ENCODE measurements at regions not wholly inside any gene's neighbourhood (a gene's known extent, or its start where the extent isn't known, plus 50 kb on each side); places are given as distances from the start of the nearest gene placed in this dataset.

DNA sequence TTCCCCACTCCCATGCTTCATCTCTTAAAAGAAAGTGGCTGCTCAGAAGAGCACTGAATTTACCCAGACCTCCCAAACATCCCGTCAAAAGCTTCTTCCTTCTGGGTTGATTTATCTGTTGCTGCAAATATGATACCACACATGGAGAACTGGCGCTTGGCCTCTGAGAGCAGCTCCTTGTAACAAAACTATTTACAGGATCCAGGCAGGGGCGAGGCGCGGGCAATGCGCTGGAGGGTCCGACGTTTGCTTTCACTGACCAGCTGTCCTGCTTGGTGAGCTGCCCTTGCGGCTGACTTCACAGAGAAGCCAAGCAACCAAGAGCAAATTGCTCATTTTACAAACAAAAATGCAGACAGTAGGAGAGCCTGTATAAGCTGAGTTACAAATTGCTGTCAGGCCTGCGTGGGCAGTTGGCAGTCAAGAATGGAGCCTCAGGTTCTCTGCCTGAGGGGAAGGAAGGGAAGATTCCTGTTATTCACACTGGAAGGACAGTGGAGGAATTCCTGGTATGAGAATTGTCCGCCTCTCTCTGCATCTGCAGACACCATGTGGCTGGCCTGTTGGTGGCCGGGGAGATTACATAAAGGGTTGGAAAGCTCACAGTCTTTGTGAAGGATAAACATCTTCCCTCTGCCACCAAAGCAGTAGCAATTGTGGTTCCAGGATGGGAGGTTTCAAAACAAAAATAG lies 192.2 kb upstream of the LEF1 start:
- no peak for TF ChIP-seq POLR2AphosphoS5 (IDR thresholded peaks at IDR 0.05; ENCODE audit: insufficient read depth, low read depth, low read length)
- TF ChIP-seq, protein P1, sequence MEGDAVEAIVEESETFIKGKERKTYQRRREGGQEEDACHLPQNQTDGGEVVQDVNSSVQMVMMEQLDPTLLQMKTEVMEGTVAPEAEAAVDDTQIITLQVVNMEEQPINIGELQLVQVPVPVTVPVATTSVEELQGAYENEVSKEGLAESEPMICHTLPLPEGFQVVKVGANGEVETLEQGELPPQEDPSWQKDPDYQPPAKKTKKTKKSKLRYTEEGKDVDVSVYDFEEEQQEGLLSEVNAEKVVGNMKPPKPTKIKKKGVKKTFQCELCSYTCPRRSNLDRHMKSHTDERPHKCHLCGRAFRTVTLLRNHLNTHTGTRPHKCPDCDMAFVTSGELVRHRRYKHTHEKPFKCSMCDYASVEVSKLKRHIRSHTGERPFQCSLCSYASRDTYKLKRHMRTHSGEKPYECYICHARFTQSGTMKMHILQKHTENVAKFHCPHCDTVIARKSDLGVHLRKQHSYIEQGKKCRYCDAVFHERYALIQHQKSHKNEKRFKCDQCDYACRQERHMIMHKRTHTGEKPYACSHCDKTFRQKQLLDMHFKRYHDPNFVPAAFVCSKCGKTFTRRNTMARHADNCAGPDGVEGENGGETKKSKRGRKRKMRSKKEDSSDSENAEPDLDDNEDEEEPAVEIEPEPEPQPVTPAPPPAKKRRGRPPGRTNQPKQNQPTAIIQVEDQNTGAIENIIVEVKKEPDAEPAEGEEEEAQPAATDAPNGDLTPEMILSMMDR (IDR thresholded peaks at IDR 0.05; ENCODE audit: extremely low read depth in 1 of 2, insufficient read depth in 1 of 2, low read depth in 1 of 2, low read length in 2 of 2), result no peak
- no peak for TF ChIP-seq EZH2 (IDR thresholded peaks at IDR 0.05; ENCODE audit: borderline replicate concordance, low read depth, low read length, severe bottlenecking)
- TF ChIP-seq GATA2 (IDR thresholded peaks at IDR 0.05; ENCODE audit: insufficient read depth, insufficient read length, low read depth, low read length), result no peak
- TF ChIP-seq, protein P2, sequence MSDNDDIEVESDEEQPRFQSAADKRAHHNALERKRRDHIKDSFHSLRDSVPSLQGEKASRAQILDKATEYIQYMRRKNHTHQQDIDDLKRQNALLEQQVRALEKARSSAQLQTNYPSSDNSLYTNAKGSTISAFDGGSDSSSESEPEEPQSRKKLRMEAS (IDR thresholded peaks at IDR 0.05; ENCODE audit: insufficient read depth, insufficient read length), result no peak
- no peak for TF ChIP-seq POLR2A (IDR thresholded peaks at IDR 0.05; ENCODE audit: low read depth, low read length)

Data from endothelial cell of umbilical vein (primary cell).